ENCODE measurements at regions not wholly inside any gene's neighbourhood (a gene's known extent, or its start where the extent isn't known, plus 50 kb on each side); places are given as distances from the start of the nearest gene placed in this dataset.

- Histone ChIP-seq H3K27me3 (ENCODE audit: low read length) (no peaks in the 10 kb centered on the region), H3K4me1 (ENCODE audit: insufficient read depth, low read length) (no peaks in the 10 kb centered on the region; the same call in 1 of the 2 replicates), H3F3A (ENCODE audit: low read length, unreplicated experiment) (no peaks in the 10 kb centered on the region), H3K9me2 (replicated peaks; ENCODE audit: low read length) (no peaks in the 10 kb centered on the region), H3K9me3 (ENCODE audit: low read length) (peaks cover under 1% of the 10 kb centered on the region; the same call in 1 of the 2 replicates), H3K9ac (ENCODE audit: low read length) (no peak overlapping the region), H3K36me3 (ENCODE audit: low read depth, low read length) (no peaks in the 10 kb centered on the region), H3K27ac (ENCODE audit: low read length) (no peak overlapping the region), H4K20me1 (ENCODE audit: low read length) (no peaks in the 10 kb centered on the region), H3K4me3 (ENCODE audit: low read length) (no peak overlapping the region), H2AFZ (ENCODE audit: low read length) (no peak overlapping the region), H3K79me2 (ENCODE audit: low read length) (no peaks in the 10 kb centered on the region), H3K4me2 (ENCODE audit: low read length) (no peak overlapping the region)
- intact Hi-C loops (cut with micrococcal nuclease), result no loop called here
- CTCF ChIA-PET, result no interaction called here
- BruUV-seq (replicated peaks), result no TSS peak
- ATAC-seq (peak; percentile 50), DNase-seq (peak; percentile 65)
- TF ChIP-seq EZH2phosphoT487 (IDR thresholded peaks at IDR 0.05; ENCODE audit: borderline replicate concordance, low read length), result no peak
- no peak for TF ChIP-seq EZH2 (IDR thresholded peaks at IDR 0.05; ENCODE audit: low read length, unreplicated experiment)
- TF ChIP-seq, protein P1, sequence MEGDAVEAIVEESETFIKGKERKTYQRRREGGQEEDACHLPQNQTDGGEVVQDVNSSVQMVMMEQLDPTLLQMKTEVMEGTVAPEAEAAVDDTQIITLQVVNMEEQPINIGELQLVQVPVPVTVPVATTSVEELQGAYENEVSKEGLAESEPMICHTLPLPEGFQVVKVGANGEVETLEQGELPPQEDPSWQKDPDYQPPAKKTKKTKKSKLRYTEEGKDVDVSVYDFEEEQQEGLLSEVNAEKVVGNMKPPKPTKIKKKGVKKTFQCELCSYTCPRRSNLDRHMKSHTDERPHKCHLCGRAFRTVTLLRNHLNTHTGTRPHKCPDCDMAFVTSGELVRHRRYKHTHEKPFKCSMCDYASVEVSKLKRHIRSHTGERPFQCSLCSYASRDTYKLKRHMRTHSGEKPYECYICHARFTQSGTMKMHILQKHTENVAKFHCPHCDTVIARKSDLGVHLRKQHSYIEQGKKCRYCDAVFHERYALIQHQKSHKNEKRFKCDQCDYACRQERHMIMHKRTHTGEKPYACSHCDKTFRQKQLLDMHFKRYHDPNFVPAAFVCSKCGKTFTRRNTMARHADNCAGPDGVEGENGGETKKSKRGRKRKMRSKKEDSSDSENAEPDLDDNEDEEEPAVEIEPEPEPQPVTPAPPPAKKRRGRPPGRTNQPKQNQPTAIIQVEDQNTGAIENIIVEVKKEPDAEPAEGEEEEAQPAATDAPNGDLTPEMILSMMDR (conservative IDR thresholded peaks at IDR 0.05; ENCODE audit: low read depth, low read length), result no peak
- POLR2A ChIA-PET (ENCODE audit: unreplicated experiment), result no interaction called here
Measured at GRCh38 chr1:114320586-114320985, 166.9 kb upstream of the SYT6 start.

DNA sequence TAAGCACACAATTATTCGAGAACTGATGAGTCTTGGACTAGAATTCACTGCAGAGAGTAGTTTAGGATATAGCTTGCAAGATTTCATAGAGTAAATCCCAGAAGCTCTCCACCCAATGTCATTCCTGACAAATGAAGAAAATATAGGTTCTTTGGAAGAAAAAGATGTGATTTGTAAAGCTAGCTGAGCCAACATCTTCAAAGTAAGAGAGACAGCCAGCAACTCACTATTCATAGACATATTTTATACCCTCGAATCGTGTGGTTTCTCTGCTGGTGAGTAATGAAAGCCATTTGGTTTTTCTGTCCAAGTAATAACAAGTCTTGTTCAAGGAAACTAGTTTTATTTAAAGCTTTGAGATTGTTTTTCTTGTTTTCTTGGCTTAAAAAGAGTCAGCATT lies 165.7 kb upstream of the SYT6 start:
- H3K4me3 ChIP-seq (ENCODE audit: low read length), result no peak overlapping the region
- no peaks in the 10 kb centered on the region; the same call in 1 of the 2 replicates for H3K4me1 ChIP-seq (ENCODE audit: insufficient read depth, low read length)
- CTCF ChIA-PET, result no interaction called here
- H3K79me2 ChIP-seq (ENCODE audit: low read length), result no peaks in the 10 kb centered on the region
- no peaks in the 10 kb centered on the region for H3F3A ChIP-seq (ENCODE audit: low read length, unreplicated experiment)
- no peaks in the 10 kb centered on the region for H3K9me2 ChIP-seq (replicated peaks; ENCODE audit: low read length)
- H3K27ac ChIP-seq (ENCODE audit: low read length), result no peak overlapping the region
- no peak overlapping the region for H3K4me2 ChIP-seq (ENCODE audit: low read length)
- intact Hi-C loops (cut with micrococcal nuclease), result no loop called here
- ATAC-seq, result no peak
- H3K9me3 ChIP-seq (ENCODE audit: low read length), result no peaks in the 10 kb centered on the region
- no peak overlapping the region for H2AFZ ChIP-seq (ENCODE audit: low read length)
- H3K36me3 ChIP-seq (ENCODE audit: low read depth, low read length), result no peaks in the 10 kb centered on the region
- TF ChIP-seq EZH2 (IDR thresholded peaks at IDR 0.05; ENCODE audit: low read length, unreplicated experiment), result no peak
- no peak for TF ChIP-seq EZH2phosphoT487 (IDR thresholded peaks at IDR 0.05; ENCODE audit: borderline replicate concordance, low read length)
- TF ChIP-seq, protein P1 (conservative IDR thresholded peaks at IDR 0.05; ENCODE audit: low read depth, low read length), result no peak
- POLR2A ChIA-PET (ENCODE audit: unreplicated experiment), result no interaction called here
- peak; percentile 24 for DNase-seq
- no peaks in the 10 kb centered on the region for H4K20me1 ChIP-seq (ENCODE audit: low read length)
- BruUV-seq (replicated peaks), result no TSS peak
- H3K27me3 ChIP-seq (ENCODE audit: low read length), result no peaks in the 10 kb centered on the region
- no peak overlapping the region for H3K9ac ChIP-seq (ENCODE audit: low read length)

DNA sequence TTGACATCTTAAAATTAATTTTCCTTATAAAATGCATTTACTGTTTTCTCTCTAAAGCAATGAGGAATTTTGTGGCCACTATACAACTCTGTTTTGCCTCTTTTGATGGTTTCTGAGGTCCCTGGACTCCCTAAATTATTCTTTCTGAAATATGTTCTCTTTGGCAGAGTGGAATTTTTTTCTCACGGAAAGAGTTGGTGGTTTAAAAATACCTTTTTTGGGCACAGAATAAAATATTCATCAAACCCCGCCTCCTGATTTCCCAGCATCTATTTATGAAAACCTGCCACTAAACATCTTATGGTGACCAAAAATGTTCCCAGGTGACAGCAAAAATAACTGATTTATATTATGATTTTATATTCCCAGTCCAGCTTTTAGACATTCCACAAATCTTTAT lies 165.3 kb upstream of the SYT6 start:
- H3K4me3 ChIP-seq (ENCODE audit: low read length), result no peak overlapping the region
- POLR2A ChIA-PET (ENCODE audit: unreplicated experiment), result no interaction called here
- TF ChIP-seq EZH2 (IDR thresholded peaks at IDR 0.05; ENCODE audit: low read length, unreplicated experiment) (no peak), EZH2phosphoT487 (IDR thresholded peaks at IDR 0.05; ENCODE audit: borderline replicate concordance, low read length) (no peak)
- TF ChIP-seq, protein P1 (conservative IDR thresholded peaks at IDR 0.05; ENCODE audit: low read depth, low read length), result no peak
- no peaks in the 10 kb centered on the region; the same call in 1 of the 2 replicates for H3K4me1 ChIP-seq (ENCODE audit: insufficient read depth, low read length)
- H3K9me3 ChIP-seq (ENCODE audit: low read length), result no peaks in the 10 kb centered on the region
- ATAC-seq, result no peak
- H3K4me2 ChIP-seq (ENCODE audit: low read length), result no peak overlapping the region
- no peaks in the 10 kb centered on the region for H3K36me3 ChIP-seq (ENCODE audit: low read depth, low read length)
- intact Hi-C loops (cut with micrococcal nuclease), result no loop called here
- DNase-seq, result no peak
- H3K9me2 ChIP-seq (replicated peaks; ENCODE audit: low read length), result no peaks in the 10 kb centered on the region
- no peaks in the 10 kb centered on the region for H4K20me1 ChIP-seq (ENCODE audit: low read length)
- no peak overlapping the region for H3K27ac ChIP-seq (ENCODE audit: low read length)
- BruUV-seq (replicated peaks), result no TSS peak
- CTCF ChIA-PET, result no interaction called here
- H3F3A ChIP-seq (ENCODE audit: low read length, unreplicated experiment), result no peaks in the 10 kb centered on the region
- H3K9ac ChIP-seq (ENCODE audit: low read length), result no peak overlapping the region
- H2AFZ ChIP-seq (ENCODE audit: low read length), result no peak overlapping the region
- no peaks in the 10 kb centered on the region for H3K79me2 ChIP-seq (ENCODE audit: low read length)
- H3K27me3 ChIP-seq (ENCODE audit: low read length), result no peaks in the 10 kb centered on the region
